ENCODE measurements at regions not wholly inside any gene's neighbourhood (a gene's known extent, or its start where the extent isn't known, plus 50 kb on each side); places are given as distances from the start of the nearest gene placed in this dataset.

- intact Hi-C loops (cut with DNase I): no loop called here
Observed at GRCh38 chr14:71411738-71412137, 504.5 kb downstream of the PCNX1 start.

GRCh38 chr14:71414631-71415403 lies 507.6 kb downstream of the PCNX1 start:
- no peak for TF ChIP-seq CTCF (IDR thresholded peaks at IDR 0.05)
- intact Hi-C loops (cut with DNase I): no loop called here
- Histone ChIP-seq H3K4me3 (no peak overlapping the region), H3K27me3 (no peaks in the 10 kb centered on the region), H3K27ac (no peak overlapping the region), H3K9ac (ENCODE audit: low read depth in 2 of 2, low read length in 2 of 2) (no peak overlapping the region), H3K9me3 (no peaks in the 10 kb centered on the region), H3K4me1 (no peaks in the 10 kb centered on the region), H3K36me3 (no peaks in the 10 kb centered on the region)
- no peak for DNase-seq

More at GRCh38 chr14:71411738-71412137, 504.5 kb downstream of the PCNX1 start:
- no peak for DNase-seq
- no peaks in the 10 kb centered on the region for H3K27me3 ChIP-seq
- H3K4me1 ChIP-seq: no peaks in the 10 kb centered on the region
- H3K36me3 ChIP-seq: no peaks in the 10 kb centered on the region
- no peak overlapping the region for H3K9ac ChIP-seq (ENCODE audit: low read depth in 2 of 2, low read length in 2 of 2)
- no peak for TF ChIP-seq CTCF (IDR thresholded peaks at IDR 0.05)
- no peak overlapping the region for H3K4me3 ChIP-seq
- no peak overlapping the region for H3K27ac ChIP-seq
- no peaks in the 10 kb centered on the region for H3K9me3 ChIP-seq

GRCh38 chr14:71415404-71415690 lies 508.1 kb downstream of the PCNX1 start:
- Histone ChIP-seq H3K9ac (ENCODE audit: low read depth in 2 of 2, low read length in 2 of 2) (no peak overlapping the region), H3K27me3 (no peaks in the 10 kb centered on the region), H3K9me3 (no peaks in the 10 kb centered on the region), H3K27ac (no peak overlapping the region), H3K36me3 (no peaks in the 10 kb centered on the region), H3K4me1 (no peaks in the 10 kb centered on the region), H3K4me3 (no peak overlapping the region)
- intact Hi-C loops (cut with DNase I): no loop called here
- TF ChIP-seq CTCF (IDR thresholded peaks at IDR 0.05): no peak
- no peak for DNase-seq

- intact Hi-C loops (cut with DNase I): no loop called here
- Histone ChIP-seq H3K9me3 (no peaks in the 10 kb centered on the region), H3K27ac (no peak overlapping the region), H3K4me1 (no peaks in the 10 kb centered on the region), H3K36me3 (no peaks in the 10 kb centered on the region), H3K27me3 (no peaks in the 10 kb centered on the region), H3K4me3 (no peak overlapping the region), H3K9ac (ENCODE audit: low read depth in 2 of 2, low read length in 2 of 2) (no peak overlapping the region)
- TF ChIP-seq CTCF (IDR thresholded peaks at IDR 0.05): no peak
- no peak for DNase-seq
Observed at GRCh38 chr14:71416392-71416791, 509.1 kb downstream of the PCNX1 start.

GRCh38 chr14:71418532-71419245 lies 511.4 kb downstream of the PCNX1 start:
- intact Hi-C loops (cut with DNase I): no loop called here
- Histone ChIP-seq H3K36me3 (no peaks in the 10 kb centered on the region), H3K4me1 (no peaks in the 10 kb centered on the region), H3K9me3 (no peaks in the 10 kb centered on the region), H3K27ac (no peak overlapping the region), H3K9ac (ENCODE audit: low read depth in 2 of 2, low read length in 2 of 2) (no peak overlapping the region), H3K27me3 (no peaks in the 10 kb centered on the region), H3K4me3 (no peak overlapping the region)
- DNase-seq: no peak
- TF ChIP-seq CTCF (IDR thresholded peaks at IDR 0.05): no peak

All from colonic mucosa (tissue), 4 donors.